ENCODE measurements at regions not wholly inside any gene's neighbourhood (a gene's known extent, or its start where the extent isn't known, plus 50 kb on each side); places are given as distances from the start of the nearest gene placed in this dataset.

DNA sequence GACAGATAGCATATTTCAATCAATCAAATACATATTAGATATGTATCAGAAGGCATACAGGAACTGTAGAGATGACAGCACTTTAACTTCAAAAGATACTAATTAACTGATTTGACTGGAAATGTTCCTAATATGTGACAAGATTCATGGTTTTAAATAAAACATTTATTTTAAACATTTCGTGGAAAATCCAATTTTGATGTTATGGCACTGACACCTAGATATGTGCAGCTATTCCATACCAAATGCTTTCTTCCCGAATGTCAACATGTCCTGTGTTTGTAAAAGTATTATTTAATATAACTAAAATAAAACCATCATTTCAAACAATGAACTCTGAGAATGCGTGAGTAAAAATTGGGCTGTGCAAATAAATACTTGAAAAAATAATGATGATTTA is 1209.3 kb downstream of the NSUN3 start:
- ChIA-PET POLR2A (ENCODE audit: partially characterized antibody) (no interaction called here), CTCF (ENCODE audit: partially characterized antibody) (no interaction called here)
- FAIRE-seq (no peak), DNase-seq (ENCODE audit: low read depth in 1 of 2, low spot score in 2 of 2) (no peak)
- Histone ChIP-seq H4K5ac (ENCODE audit: insufficient read length, low read depth, low read length) (no peak overlapping the region), H3K23me2 (ENCODE audit: low read depth, low read length) (no peaks in the 10 kb centered on the region), H2BK20ac (ENCODE audit: low read length) (no peak overlapping the region), H3K79me1 (ENCODE audit: low read depth, low read length) (no peaks in the 10 kb centered on the region), H3K9ac (replicated peaks in 1 of 4; ENCODE audit: extremely low read depth in 1 of 4, low read depth in 3 of 4, low read length in 3 of 4) (no peak overlapping the region), H3K4me1 (replicated peaks in 1 of 4; ENCODE audit: control insufficient read depth in 3 of 4, insufficient read depth in 4 of 4, low read length in 3 of 4) (no peaks in the 10 kb centered on the region), H3K4me3 (ENCODE audit: extremely low read depth in 1 of 4, insufficient read depth in 2 of 4, low read depth in 3 of 4, low read length in 4 of 4) (no peak overlapping the region), H3K56ac (replicated peaks; ENCODE audit: insufficient read length, low read depth, low read length) (no peak overlapping the region), H2BK12ac (ENCODE audit: low read depth, low read length) (no peak overlapping the region), H2BK15ac (ENCODE audit: low read length) (no peak overlapping the region), H3K14ac (ENCODE audit: insufficient read length) (no peak overlapping the region), H3K27ac (ENCODE audit: low read depth, low read length) (no peak overlapping the region), H2BK120ac (replicated peaks; ENCODE audit: low read depth, low read length) (no peak overlapping the region), H3K27me3 (replicated peaks in 1 of 4; ENCODE audit: control insufficient read depth in 3 of 4, extremely low read depth in 1 of 4, insufficient read depth in 3 of 4, low read length in 3 of 4) (no peaks in the 10 kb centered on the region), H3K23ac (ENCODE audit: insufficient read length) (no peak overlapping the region), H3K9me3 (ENCODE audit: insufficient read depth in 2 of 2, low read depth in 1 of 2, low read length in 1 of 2) (no peaks in the 10 kb centered on the region), H2BK5ac (ENCODE audit: low read depth, low read length) (no peak overlapping the region), H2AK5ac (ENCODE audit: low read depth, low read length) (no peak overlapping the region), H2AFZ (ENCODE audit: low read length) (no peak overlapping the region), H3K4ac (replicated peaks; ENCODE audit: insufficient read length, low read depth, low read length) (no peak overlapping the region), H4K91ac (replicated peaks; ENCODE audit: insufficient read length, low read length) (no peak overlapping the region), H4K8ac (ENCODE audit: extremely low read depth, insufficient read depth, low read length) (no peak overlapping the region), H3K36me3 (ENCODE audit: control insufficient read depth in 2 of 4, insufficient read depth in 4 of 4, low read length in 3 of 4) (no peaks in the 10 kb centered on the region), H3K79me2 (ENCODE audit: control insufficient read depth in 1 of 2, insufficient read depth in 2 of 2, low read length in 2 of 2) (no peaks in the 10 kb centered on the region), H3K4me2 (ENCODE audit: insufficient read depth in 1 of 2, low read depth in 2 of 2, low read length in 2 of 2) (no peak overlapping the region), H4K20me1 (replicated peaks in 1 of 2; ENCODE audit: control insufficient read depth in 1 of 2, insufficient read depth in 2 of 2, low read length in 2 of 2) (no peaks in the 10 kb centered on the region), H3K18ac (ENCODE audit: extremely low read depth, low read length) (no peak overlapping the region)
- WGBS, 2 experiments (ENCODE audit: extremely low coverage in 1 of 2, insufficient coverage in 1 of 2, insufficient read length in 1 of 2, insufficient replicate concordance in 2 of 2, low coverage in 1 of 2, low lambda C conversion rate in 2 of 2, missing lambda C conversion rate in 1 of 2): 90% methylated on average over 3 of the region's 3 CpGs; no CpG with 5 or more reads in 1 of the 2 experiments
- no peak for TF ChIP-seq FOSL1 (IDR thresholded peaks at IDR 0.05; ENCODE audit: insufficient read depth, low read depth, low read length)
- TF ChIP-seq SUZ12 (IDR thresholded peaks at IDR 0.05; ENCODE audit: low read length): no peak
- TF ChIP-seq, protein P1, sequence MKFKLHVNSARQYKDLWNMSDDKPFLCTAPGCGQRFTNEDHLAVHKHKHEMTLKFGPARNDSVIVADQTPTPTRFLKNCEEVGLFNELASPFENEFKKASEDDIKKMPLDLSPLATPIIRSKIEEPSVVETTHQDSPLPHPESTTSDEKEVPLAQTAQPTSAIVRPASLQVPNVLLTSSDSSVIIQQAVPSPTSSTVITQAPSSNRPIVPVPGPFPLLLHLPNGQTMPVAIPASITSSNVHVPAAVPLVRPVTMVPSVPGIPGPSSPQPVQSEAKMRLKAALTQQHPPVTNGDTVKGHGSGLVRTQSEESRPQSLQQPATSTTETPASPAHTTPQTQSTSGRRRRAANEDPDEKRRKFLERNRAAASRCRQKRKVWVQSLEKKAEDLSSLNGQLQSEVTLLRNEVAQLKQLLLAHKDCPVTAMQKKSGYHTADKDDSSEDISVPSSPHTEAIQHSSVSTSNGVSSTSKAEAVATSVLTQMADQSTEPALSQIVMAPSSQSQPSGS (IDR thresholded peaks at IDR 0.05; ENCODE audit: low read length): no peak
- TF ChIP-seq SP2 (IDR thresholded peaks at IDR 0.05; ENCODE audit: low read length): no peak
- TF ChIP-seq, protein P2, sequence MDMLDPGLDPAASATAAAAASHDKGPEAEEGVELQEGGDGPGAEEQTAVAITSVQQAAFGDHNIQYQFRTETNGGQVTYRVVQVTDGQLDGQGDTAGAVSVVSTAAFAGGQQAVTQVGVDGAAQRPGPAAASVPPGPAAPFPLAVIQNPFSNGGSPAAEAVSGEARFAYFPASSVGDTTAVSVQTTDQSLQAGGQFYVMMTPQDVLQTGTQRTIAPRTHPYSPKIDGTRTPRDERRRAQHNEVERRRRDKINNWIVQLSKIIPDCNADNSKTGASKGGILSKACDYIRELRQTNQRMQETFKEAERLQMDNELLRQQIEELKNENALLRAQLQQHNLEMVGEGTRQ (IDR thresholded peaks at IDR 0.05; ENCODE audit: low read length): no peak
- no peak for TF ChIP-seq BCL11A (IDR thresholded peaks at IDR 0.05; ENCODE audit: low read depth in 2 of 2, low read length in 2 of 2)

Data from H1 (cell line).